Vagina (tissue), 2 donors: ENCODE measurements at regions not wholly inside any gene's neighbourhood (a gene's known extent, or its start where the extent isn't known, plus 50 kb on each side); places are given as distances from the start of the nearest gene placed in this dataset.

Experiments used
- DNase-seq, 2 donors: peaks; one replicate each; pipeline ENCODE4 v3.0.0-alpha.2; 2017; ENCODE audit errors: extremely low spot score in 2 of 2
- H3K27ac ChIP-seq: fragments of 200-600 bp; sonication (generic); one replicate; pipeline ENCODE4 v1.5.1; 2019
- H3K27me3 ChIP-seq: fragments of 200-600 bp; sonication (generic); one replicate; pipeline ENCODE4 v1.5.1; 2019
- H3K36me3 ChIP-seq, 2 donors: fragments of 200-600 bp; sonication (generic); one replicate each; pipeline ENCODE4 v1.5.1; 2017 to 2019
- H3K4me1 ChIP-seq: fragments of 200-600 bp; sonication (generic); one replicate; pipeline ENCODE4 v1.5.1; 2019
- H3K4me3 ChIP-seq, 2 donors: fragments of 200-600 bp; sonication (generic); 1 replicate in 1 of 2; 2 replicates in 1 of 2; pipeline ENCODE4 v1.5.1; 2016 to 2019
- H3K9me3 ChIP-seq: fragments of 200-600 bp; sonication (generic); one replicate; pipeline ENCODE4 v1.5.1; 2019
- CTCF ChIP-seq, 3 experiments: fragments of 450-650 bp in 2 of 3; fragments of 200-600 bp in 1 of 3; sonication (generic) in 1 of 3; IDR thresholded peaks; one replicate each; pipeline ENCODE4 v1.5.1; 2017 to 2019; ENCODE audit warnings: antibody characterized with exemption in 3 of 3, mild to moderate bottlenecking in 2 of 3, moderate library complexity in 2 of 3
- POLR2A ChIP-seq, 2 donors: fragments of 450-650 bp; IDR thresholded peaks; one replicate each; pipeline ENCODE4 v1.6.1; 2017; ENCODE audit warnings: antibody characterized with exemption in 2 of 2, mild to moderate bottlenecking in 2 of 2, moderate library complexity in 2 of 2
- POLR2AphosphoS5 ChIP-seq, 2 donors: sonication (generic); formaldehyde crosslinking; IDR thresholded peaks; one replicate each; pipeline ENCODE4 v1.9.0; 2017; ENCODE audit warnings: antibody characterized with exemption in 2 of 2, mild to moderate bottlenecking in 2 of 2, low read depth in 1 of 2; ENCODE audit not compliant: insufficient read depth in 1 of 2
- intact Hi-C: fragments of 100-400 bp; cut with DNase I; formaldehyde crosslinking; loops from one replicate; pipeline ENCODE4 v1.15.1; 2023

- no peaks in the 10 kb centered on the region for H3K36me3 ChIP-seq
- TF ChIP-seq POLR2A (IDR thresholded peaks at IDR 0.05): no peak
- TF ChIP-seq POLR2AphosphoS5 (IDR thresholded peaks at IDR 0.05; ENCODE audit: insufficient read depth in 1 of 2, low read depth in 1 of 2): no peak
- no peak for TF ChIP-seq CTCF (IDR thresholded peaks at IDR 0.05)
- intact Hi-C loops: no loop called here
- no peaks in the 10 kb centered on the region for H3K9me3 ChIP-seq
- H3K27me3 ChIP-seq: no peaks in the 10 kb centered on the region
- H3K27ac ChIP-seq: no peak overlapping the region
- H3K4me3 ChIP-seq: no peak overlapping the region
- DNase-seq: no peak
- no peaks in the 10 kb centered on the region for H3K4me1 ChIP-seq
These were observed 179.1 kb downstream of the PHETA1 start for GRCh38 chr12:111189792-111190191.

- no peak for DNase-seq
- no peak for TF ChIP-seq POLR2A (IDR thresholded peaks at IDR 0.05)
- no peak for TF ChIP-seq POLR2AphosphoS5 (IDR thresholded peaks at IDR 0.05; ENCODE audit: insufficient read depth in 1 of 2, low read depth in 1 of 2)
- TF ChIP-seq CTCF (IDR thresholded peaks at IDR 0.05): no peak
- intact Hi-C loops: no loop called here
- no peaks in the 10 kb centered on the region for H3K36me3 ChIP-seq
- H3K27me3 ChIP-seq: no peaks in the 10 kb centered on the region
- no peaks in the 10 kb centered on the region for H3K4me1 ChIP-seq
- H3K9me3 ChIP-seq: no peaks in the 10 kb centered on the region
- no peak overlapping the region for H3K4me3 ChIP-seq
- H3K27ac ChIP-seq: no peak overlapping the region
These were observed 180.5 kb downstream of the PHETA1 start for GRCh38 chr12:111188436-111188835.

GRCh38 chr12:111186347-111186746 is 182.5 kb downstream of the PHETA1 start:
- no peak overlapping the region for H3K4me3 ChIP-seq
- H3K36me3 ChIP-seq: no peaks in the 10 kb centered on the region
- H3K27ac ChIP-seq: no peak overlapping the region
- H3K9me3 ChIP-seq: no peaks in the 10 kb centered on the region
- peaks cover 4% of the 10 kb centered on the region for H3K4me1 ChIP-seq
- no peak for DNase-seq
- intact Hi-C loops: no loop called here
- no peaks in the 10 kb centered on the region for H3K27me3 ChIP-seq
- TF ChIP-seq POLR2AphosphoS5 (IDR thresholded peaks at IDR 0.05; ENCODE audit: insufficient read depth in 1 of 2, low read depth in 1 of 2): no peak
- TF ChIP-seq POLR2A (IDR thresholded peaks at IDR 0.05): no peak
- TF ChIP-seq CTCF (IDR thresholded peaks at IDR 0.05): no peak

GRCh38 chr12:111185889-111186227 is 183.0 kb downstream of the PHETA1 start:
- peaks cover 8% of the 10 kb centered on the region for H3K4me1 ChIP-seq
- H3K27me3 ChIP-seq: no peaks in the 10 kb centered on the region
- no peak overlapping the region for H3K4me3 ChIP-seq
- no peaks in the 10 kb centered on the region for H3K36me3 ChIP-seq
- no peak for TF ChIP-seq CTCF (IDR thresholded peaks at IDR 0.05)
- no peak for TF ChIP-seq POLR2A (IDR thresholded peaks at IDR 0.05)
- TF ChIP-seq POLR2AphosphoS5 (IDR thresholded peaks at IDR 0.05; ENCODE audit: insufficient read depth in 1 of 2, low read depth in 1 of 2): no peak
- no peak overlapping the region for H3K27ac ChIP-seq
- intact Hi-C loops: no loop called here
- H3K9me3 ChIP-seq: no peaks in the 10 kb centered on the region
- no peak for DNase-seq

GRCh38 chr12:111185206-111185888 is 183.5 kb downstream of the PHETA1 start:
- H3K9me3 ChIP-seq: no peaks in the 10 kb centered on the region
- intact Hi-C loops: no loop called here
- no peak overlapping the region for H3K4me3 ChIP-seq
- H3K36me3 ChIP-seq: no peaks in the 10 kb centered on the region
- DNase-seq: no peak
- peaks cover 14% of the 10 kb centered on the region for H3K4me1 ChIP-seq
- no peak overlapping the region for H3K27ac ChIP-seq
- no peaks in the 10 kb centered on the region for H3K27me3 ChIP-seq
- TF ChIP-seq POLR2AphosphoS5 (IDR thresholded peaks at IDR 0.05; ENCODE audit: insufficient read depth in 1 of 2, low read depth in 1 of 2) (no peak), POLR2A (IDR thresholded peaks at IDR 0.05) (no peak), CTCF (IDR thresholded peaks at IDR 0.05) (no peak)
